GM12878 (cell line): ENCODE measurements at regions not wholly inside any gene's neighbourhood (a gene's known extent, or its start where the extent isn't known, plus 50 kb on each side); places are given as distances from the start of the nearest gene placed in this dataset.

ENCODE experiments used
- CREB1 ChIP-seq: IDR thresholded peaks from 2 replicates; pipeline ENCODE4 v1.6.1; 2012; ENCODE audit warnings: low read depth, mild to moderate bottlenecking, inconsistent platforms
- FOXK2 ChIP-seq: fragments of 450-650 bp; IDR thresholded peaks from 2 replicates; pipeline ENCODE4 v1.6.1; 2017; ENCODE audit warnings: mild to moderate bottlenecking, moderate library complexity
- FOXM1 ChIP-seq: IDR thresholded peaks from 2 replicates; pipeline ENCODE4 v1.6.1; 2012; ENCODE audit warnings: low read depth, mild to moderate bottlenecking, inconsistent platforms, low read length, moderate library complexity
- GATAD2B ChIP-seq: fragments of 450-650 bp; conservative IDR thresholded peaks from 2 replicates; pipeline ENCODE4 v1.6.1; 2017; ENCODE audit warnings: low read depth, mild to moderate bottlenecking, moderate library complexity
- IKZF1 ChIP-seq: fragments of 450-650 bp; conservative IDR thresholded peaks from 2 replicates; pipeline ENCODE4 v1.6.1; 2017; ENCODE audit warnings: antibody characterized with exemption, mild to moderate bottlenecking
- MTA3 ChIP-seq: IDR thresholded peaks from 2 replicates; pipeline ENCODE4 v1.6.1; 2012; ENCODE audit warnings: low read length, inconsistent platforms, borderline replicate concordance
- NRF1 ChIP-seq: conservative IDR thresholded peaks from 2 replicates; pipeline ENCODE4 v1.6.1; 2011; ENCODE audit warnings: mild to moderate bottlenecking, low read depth, low read length, improper control_type of control experiment
- POLR2AphosphoS5 ChIP-seq: IDR thresholded peaks from 2 replicates; pipeline ENCODE4 v1.6.1; 2011; ENCODE audit warnings: mild to moderate bottlenecking, low read length, inconsistent platforms
- POU2F2 ChIP-seq: IDR thresholded peaks from 3 replicates; pipeline ENCODE4 v1.6.1; 2011; ENCODE audit warnings: low read depth, mild to moderate bottlenecking, low read length, borderline replicate concordance
- RAD51 ChIP-seq: fragments of 450-650 bp; IDR thresholded peaks from 2 replicates; pipeline ENCODE4 v1.6.1; 2016; ENCODE audit warnings: moderate library complexity, mild to moderate bottlenecking, inconsistent platforms
- RBBP5 ChIP-seq: fragments of 200-600 bp; sonication (generic); conservative IDR thresholded peaks from 2 replicates; pipeline ENCODE4 v1.6.1; 2016
- RCOR1 ChIP-seq: conservative IDR thresholded peaks from 2 replicates; pipeline ENCODE4 v1.6.1; 2012; ENCODE audit warnings: low read depth, low read length, improper control_type of control experiment
- SREBF2 ChIP-seq: IDR thresholded peaks from 2 replicates; pipeline ENCODE4 v1.6.1; 2012; ENCODE audit warnings: mild to moderate bottlenecking, low read length
- WRNIP1 ChIP-seq: IDR thresholded peaks from 2 replicates; pipeline ENCODE4 v1.6.1; 2011; ENCODE audit warnings: low read depth, low read length, improper control_type of control experiment, borderline replicate concordance
- TF ChIP-seq, protein P1 (sequence below): IDR thresholded peaks from 2 replicates; pipeline ENCODE4 v1.6.1; 2012; ENCODE audit warnings: low read length, inconsistent platforms
- TF ChIP-seq, protein P2 (sequence below): IDR thresholded peaks from 2 replicates; pipeline ENCODE4 v1.6.1; 2012; ENCODE audit warnings: low read depth, low read length, improper control_type of control experiment
- TF ChIP-seq, protein P3 (sequence below): IDR thresholded peaks from 2 replicates; pipeline ENCODE4 v1.6.1; 2012; ENCODE audit warnings: mild to moderate bottlenecking, low read depth, low read length
- TF ChIP-seq, protein P4 (sequence below): fragments of 450-650 bp; IDR thresholded peaks from 2 replicates; pipeline ENCODE4 v1.6.1; 2017; ENCODE audit warnings: mild to moderate bottlenecking, moderate library complexity
- TF ChIP-seq, protein P5 (sequence below): fragments of 450-650 bp; IDR thresholded peaks from 2 replicates; pipeline ENCODE4 v1.6.1; 2017; ENCODE audit warnings: mild to moderate bottlenecking, low read depth, inconsistent platforms; ENCODE audit not compliant: poor library complexity, severe bottlenecking

DNA sequence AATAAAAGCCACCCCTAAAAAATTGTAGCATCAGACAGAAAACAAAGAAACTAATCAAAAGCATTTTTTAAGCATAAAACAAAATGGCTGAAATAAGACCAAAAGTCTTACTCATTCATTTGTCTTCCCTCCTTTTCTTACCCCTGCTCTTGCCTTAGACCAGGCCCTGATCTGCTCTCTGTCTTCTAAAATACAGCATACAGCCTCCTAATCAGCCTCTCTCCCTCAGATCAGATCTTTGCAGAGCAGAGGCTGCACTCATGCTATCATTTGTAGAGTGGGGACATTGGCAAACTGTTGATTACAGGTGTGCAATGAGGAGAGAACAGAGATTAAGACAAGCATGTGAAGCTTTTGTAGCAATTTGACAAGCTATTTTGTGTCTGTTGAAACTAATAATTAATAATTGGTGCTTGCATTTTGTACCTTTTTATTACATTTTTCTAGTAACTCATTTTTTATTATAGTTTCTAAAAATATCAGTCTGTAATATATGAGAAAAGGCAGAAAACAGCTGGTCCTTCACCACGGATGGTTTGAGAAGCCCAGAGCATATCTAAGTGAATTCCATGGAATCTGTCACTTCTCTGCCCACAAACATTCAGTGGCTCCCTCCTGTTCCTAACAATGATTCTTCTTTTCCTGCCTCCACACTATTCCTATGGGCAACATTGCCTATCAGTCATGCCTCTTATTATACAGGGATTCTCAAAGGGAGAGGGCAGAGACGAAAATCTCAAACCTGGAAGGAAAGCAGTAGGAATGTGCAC lies 286.2 kb upstream of the STT3B start (continued):
- TF ChIP-seq RAD51 (no peak), POU2F2 (no peak), MTA3 (no peak), RBBP5 (no peak), RCOR1 (no peak), CREB1 (no peak), FOXM1 (no peak), GATAD2B (no peak), IKZF1 (peak; percentile 58), NRF1 (no peak), POLR2AphosphoS5 (peak; percentile 67; the same call in 1 of the 2 replicates), SREBF2 (no peak), WRNIP1 (no peak), FOXK2 (no peak)
- TF ChIP-seq, protein P1, sequence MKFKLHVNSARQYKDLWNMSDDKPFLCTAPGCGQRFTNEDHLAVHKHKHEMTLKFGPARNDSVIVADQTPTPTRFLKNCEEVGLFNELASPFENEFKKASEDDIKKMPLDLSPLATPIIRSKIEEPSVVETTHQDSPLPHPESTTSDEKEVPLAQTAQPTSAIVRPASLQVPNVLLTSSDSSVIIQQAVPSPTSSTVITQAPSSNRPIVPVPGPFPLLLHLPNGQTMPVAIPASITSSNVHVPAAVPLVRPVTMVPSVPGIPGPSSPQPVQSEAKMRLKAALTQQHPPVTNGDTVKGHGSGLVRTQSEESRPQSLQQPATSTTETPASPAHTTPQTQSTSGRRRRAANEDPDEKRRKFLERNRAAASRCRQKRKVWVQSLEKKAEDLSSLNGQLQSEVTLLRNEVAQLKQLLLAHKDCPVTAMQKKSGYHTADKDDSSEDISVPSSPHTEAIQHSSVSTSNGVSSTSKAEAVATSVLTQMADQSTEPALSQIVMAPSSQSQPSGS, result no peak
- TF ChIP-seq, protein P2, sequence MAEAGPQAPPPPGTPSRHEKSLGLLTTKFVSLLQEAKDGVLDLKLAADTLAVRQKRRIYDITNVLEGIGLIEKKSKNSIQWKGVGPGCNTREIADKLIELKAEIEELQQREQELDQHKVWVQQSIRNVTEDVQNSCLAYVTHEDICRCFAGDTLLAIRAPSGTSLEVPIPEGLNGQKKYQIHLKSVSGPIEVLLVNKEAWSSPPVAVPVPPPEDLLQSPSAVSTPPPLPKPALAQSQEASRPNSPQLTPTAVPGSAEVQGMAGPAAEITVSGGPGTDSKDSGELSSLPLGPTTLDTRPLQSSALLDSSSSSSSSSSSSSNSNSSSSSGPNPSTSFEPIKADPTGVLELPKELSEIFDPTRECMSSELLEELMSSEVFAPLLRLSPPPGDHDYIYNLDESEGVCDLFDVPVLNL, result no peak
- TF ChIP-seq, protein P3, sequence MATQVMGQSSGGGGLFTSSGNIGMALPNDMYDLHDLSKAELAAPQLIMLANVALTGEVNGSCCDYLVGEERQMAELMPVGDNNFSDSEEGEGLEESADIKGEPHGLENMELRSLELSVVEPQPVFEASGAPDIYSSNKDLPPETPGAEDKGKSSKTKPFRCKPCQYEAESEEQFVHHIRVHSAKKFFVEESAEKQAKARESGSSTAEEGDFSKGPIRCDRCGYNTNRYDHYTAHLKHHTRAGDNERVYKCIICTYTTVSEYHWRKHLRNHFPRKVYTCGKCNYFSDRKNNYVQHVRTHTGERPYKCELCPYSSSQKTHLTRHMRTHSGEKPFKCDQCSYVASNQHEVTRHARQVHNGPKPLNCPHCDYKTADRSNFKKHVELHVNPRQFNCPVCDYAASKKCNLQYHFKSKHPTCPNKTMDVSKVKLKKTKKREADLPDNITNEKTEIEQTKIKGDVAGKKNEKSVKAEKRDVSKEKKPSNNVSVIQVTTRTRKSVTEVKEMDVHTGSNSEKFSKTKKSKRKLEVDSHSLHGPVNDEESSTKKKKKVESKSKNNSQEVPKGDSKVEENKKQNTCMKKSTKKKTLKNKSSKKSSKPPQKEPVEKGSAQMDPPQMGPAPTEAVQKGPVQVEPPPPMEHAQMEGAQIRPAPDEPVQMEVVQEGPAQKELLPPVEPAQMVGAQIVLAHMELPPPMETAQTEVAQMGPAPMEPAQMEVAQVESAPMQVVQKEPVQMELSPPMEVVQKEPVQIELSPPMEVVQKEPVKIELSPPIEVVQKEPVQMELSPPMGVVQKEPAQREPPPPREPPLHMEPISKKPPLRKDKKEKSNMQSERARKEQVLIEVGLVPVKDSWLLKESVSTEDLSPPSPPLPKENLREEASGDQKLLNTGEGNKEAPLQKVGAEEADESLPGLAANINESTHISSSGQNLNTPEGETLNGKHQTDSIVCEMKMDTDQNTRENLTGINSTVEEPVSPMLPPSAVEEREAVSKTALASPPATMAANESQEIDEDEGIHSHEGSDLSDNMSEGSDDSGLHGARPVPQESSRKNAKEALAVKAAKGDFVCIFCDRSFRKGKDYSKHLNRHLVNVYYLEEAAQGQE, result no peak
- TF ChIP-seq, protein P4, sequence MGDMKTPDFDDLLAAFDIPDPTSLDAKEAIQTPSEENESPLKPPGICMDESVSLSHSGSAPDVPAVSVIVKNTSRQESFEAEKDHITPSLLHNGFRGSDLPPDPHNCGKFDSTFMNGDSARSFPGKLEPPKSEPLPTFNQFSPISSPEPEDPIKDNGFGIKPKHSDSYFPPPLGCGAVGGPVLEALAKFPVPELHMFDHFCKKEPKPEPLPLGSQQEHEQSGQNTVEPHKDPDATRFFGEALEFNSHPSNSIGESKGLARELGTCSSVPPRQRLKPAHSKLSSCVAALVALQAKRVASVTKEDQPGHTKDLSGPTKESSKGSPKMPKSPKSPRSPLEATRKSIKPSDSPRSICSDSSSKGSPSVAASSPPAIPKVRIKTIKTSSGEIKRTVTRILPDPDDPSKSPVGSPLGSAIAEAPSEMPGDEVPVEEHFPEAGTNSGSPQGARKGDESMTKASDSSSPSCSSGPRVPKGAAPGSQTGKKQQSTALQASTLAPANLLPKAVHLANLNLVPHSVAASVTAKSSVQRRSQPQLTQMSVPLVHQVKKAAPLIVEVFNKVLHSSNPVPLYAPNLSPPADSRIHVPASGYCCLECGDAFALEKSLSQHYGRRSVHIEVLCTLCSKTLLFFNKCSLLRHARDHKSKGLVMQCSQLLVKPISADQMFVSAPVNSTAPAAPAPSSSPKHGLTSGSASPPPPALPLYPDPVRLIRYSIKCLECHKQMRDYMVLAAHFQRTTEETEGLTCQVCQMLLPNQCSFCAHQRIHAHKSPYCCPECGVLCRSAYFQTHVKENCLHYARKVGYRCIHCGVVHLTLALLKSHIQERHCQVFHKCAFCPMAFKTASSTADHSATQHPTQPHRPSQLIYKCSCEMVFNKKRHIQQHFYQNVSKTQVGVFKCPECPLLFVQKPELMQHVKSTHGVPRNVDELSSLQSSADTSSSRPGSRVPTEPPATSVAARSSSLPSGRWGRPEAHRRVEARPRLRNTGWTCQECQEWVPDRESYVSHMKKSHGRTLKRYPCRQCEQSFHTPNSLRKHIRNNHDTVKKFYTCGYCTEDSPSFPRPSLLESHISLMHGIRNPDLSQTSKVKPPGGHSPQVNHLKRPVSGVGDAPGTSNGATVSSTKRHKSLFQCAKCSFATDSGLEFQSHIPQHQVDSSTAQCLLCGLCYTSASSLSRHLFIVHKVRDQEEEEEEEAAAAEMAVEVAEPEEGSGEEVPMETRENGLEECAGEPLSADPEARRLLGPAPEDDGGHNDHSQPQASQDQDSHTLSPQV, result 0 out of 2 replicates have a peak, but pooled peaks have one; percentile 40
- TF ChIP-seq, protein P5, sequence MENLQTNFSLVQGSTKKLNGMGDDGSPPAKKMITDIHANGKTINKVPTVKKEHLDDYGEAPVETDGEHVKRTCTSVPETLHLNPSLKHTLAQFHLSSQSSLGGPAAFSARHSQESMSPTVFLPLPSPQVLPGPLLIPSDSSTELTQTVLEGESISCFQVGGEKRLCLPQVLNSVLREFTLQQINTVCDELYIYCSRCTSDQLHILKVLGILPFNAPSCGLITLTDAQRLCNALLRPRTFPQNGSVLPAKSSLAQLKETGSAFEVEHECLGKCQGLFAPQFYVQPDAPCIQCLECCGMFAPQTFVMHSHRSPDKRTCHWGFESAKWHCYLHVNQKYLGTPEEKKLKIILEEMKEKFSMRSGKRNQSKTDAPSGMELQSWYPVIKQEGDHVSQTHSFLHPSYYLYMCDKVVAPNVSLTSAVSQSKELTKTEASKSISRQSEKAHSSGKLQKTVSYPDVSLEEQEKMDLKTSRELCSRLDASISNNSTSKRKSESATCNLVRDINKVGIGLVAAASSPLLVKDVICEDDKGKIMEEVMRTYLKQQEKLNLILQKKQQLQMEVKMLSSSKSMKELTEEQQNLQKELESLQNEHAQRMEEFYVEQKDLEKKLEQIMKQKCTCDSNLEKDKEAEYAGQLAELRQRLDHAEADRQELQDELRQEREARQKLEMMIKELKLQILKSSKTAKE, result no peak
